ENCODE measurements at regions not wholly inside any gene's neighbourhood (a gene's known extent, or its start where the extent isn't known, plus 50 kb on each side); places are given as distances from the start of the nearest gene placed in this dataset.

DNA sequence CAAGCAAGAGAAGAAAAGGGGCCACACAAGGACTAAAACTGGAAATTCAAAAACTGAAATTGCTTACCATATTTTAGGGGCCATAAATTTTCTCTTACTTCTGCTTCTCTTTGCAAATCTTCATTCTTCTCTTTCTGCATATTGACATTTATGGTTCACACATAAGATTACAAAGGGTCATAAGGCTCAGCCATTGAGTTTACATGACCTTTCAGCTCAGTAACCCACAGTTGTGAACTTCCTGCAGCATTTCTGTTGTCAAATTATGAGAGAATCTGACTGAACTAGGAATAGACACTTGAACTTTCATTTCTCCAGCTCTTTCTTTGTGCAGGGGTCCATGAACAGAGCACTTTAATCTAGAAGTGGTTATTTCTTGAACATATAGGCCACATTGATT, 434.8 kb upstream of the CT83 start:
- Mint-ChIP-seq H3K9me3 (peaks cover 6% of the 10 kb centered on the region), H3K36me3 (ENCODE audit: low read depth) (no peaks in the 10 kb centered on the region), H3K27me3 (no peaks in the 10 kb centered on the region), H3K27ac (no peak overlapping the region), H3K4me1 (ENCODE audit: low read depth) (no peaks in the 10 kb centered on the region), H3K4me3 (no peak overlapping the region)
- intact Hi-C loops (cut with DNase I, micrococcal nuclease): no loop called here
- Histone ChIP-seq H3K27ac (ENCODE audit: low read depth in 1 of 2, low read length in 2 of 2) (no peak overlapping the region), H3K4me1 (ENCODE audit: insufficient read depth, low read length) (no peaks in the 10 kb centered on the region), H3K9me3 (ENCODE audit: control insufficient read depth in 1 of 2, insufficient read depth in 1 of 2, low read length in 2 of 2) (no peaks in the 10 kb centered on the region), H3K27me3 (ENCODE audit: control insufficient read depth in 1 of 2, insufficient read depth in 2 of 2, low read length in 2 of 2) (no peaks in the 10 kb centered on the region), H3K4me3 (ENCODE audit: low read length) (no peak overlapping the region), H3K36me3 (ENCODE audit: insufficient read depth, low read length) (no peaks in the 10 kb centered on the region)
- DNase-seq: no peak
- ChIA-PET CTCF (no interaction called here), POLR2A (no interaction called here)
- TF ChIP-seq, protein P1, sequence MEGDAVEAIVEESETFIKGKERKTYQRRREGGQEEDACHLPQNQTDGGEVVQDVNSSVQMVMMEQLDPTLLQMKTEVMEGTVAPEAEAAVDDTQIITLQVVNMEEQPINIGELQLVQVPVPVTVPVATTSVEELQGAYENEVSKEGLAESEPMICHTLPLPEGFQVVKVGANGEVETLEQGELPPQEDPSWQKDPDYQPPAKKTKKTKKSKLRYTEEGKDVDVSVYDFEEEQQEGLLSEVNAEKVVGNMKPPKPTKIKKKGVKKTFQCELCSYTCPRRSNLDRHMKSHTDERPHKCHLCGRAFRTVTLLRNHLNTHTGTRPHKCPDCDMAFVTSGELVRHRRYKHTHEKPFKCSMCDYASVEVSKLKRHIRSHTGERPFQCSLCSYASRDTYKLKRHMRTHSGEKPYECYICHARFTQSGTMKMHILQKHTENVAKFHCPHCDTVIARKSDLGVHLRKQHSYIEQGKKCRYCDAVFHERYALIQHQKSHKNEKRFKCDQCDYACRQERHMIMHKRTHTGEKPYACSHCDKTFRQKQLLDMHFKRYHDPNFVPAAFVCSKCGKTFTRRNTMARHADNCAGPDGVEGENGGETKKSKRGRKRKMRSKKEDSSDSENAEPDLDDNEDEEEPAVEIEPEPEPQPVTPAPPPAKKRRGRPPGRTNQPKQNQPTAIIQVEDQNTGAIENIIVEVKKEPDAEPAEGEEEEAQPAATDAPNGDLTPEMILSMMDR (IDR thresholded peaks at IDR 0.05): no peak
- ATAC-seq (ENCODE audit: poor library complexity): no peak

GRCh38 chrX:116881961-116882360, 419.2 kb upstream of the CT83 start:
- H3K4me3 Mint-ChIP-seq: no peak overlapping the region
- H3K27me3 Mint-ChIP-seq: no peaks in the 10 kb centered on the region
- H3K4me3 ChIP-seq (ENCODE audit: low read length): no peak overlapping the region
- H3K36me3 ChIP-seq (ENCODE audit: insufficient read depth, low read length): no peaks in the 10 kb centered on the region
- H3K9me3 ChIP-seq (ENCODE audit: control insufficient read depth in 1 of 2, insufficient read depth in 1 of 2, low read length in 2 of 2): no peaks in the 10 kb centered on the region
- CTCF ChIA-PET: no interaction called here
- H3K27ac ChIP-seq (ENCODE audit: low read depth in 1 of 2, low read length in 2 of 2): no peak overlapping the region
- H3K9me3 Mint-ChIP-seq: peaks cover 5% of the 10 kb centered on the region
- no peak overlapping the region for H3K27ac Mint-ChIP-seq
- intact Hi-C loops (cut with DNase I, micrococcal nuclease): no loop called here
- ATAC-seq (ENCODE audit: poor library complexity) (no peak), DNase-seq (no peak)
- no peaks in the 10 kb centered on the region for H3K4me1 ChIP-seq (ENCODE audit: insufficient read depth, low read length)
- H3K36me3 Mint-ChIP-seq (ENCODE audit: low read depth): no peaks in the 10 kb centered on the region
- H3K4me1 Mint-ChIP-seq (ENCODE audit: low read depth): no peaks in the 10 kb centered on the region
- H3K27me3 ChIP-seq (ENCODE audit: control insufficient read depth in 1 of 2, insufficient read depth in 2 of 2, low read length in 2 of 2): no peaks in the 10 kb centered on the region
- TF ChIP-seq, protein P1 (IDR thresholded peaks at IDR 0.05): no peak
- POLR2A ChIA-PET: no interaction called here

- no peak overlapping the region for H3K27ac ChIP-seq (ENCODE audit: low read depth in 1 of 2, low read length in 2 of 2)
- no peaks in the 10 kb centered on the region for H3K4me1 Mint-ChIP-seq (ENCODE audit: low read depth)
- ATAC-seq (ENCODE audit: poor library complexity) (no peak), DNase-seq (no peak)
- intact Hi-C loops (cut with DNase I, micrococcal nuclease): no loop called here
- no peaks in the 10 kb centered on the region for H3K36me3 ChIP-seq (ENCODE audit: insufficient read depth, low read length)
- H3K36me3 Mint-ChIP-seq (ENCODE audit: low read depth): no peaks in the 10 kb centered on the region
- no peaks in the 10 kb centered on the region for H3K9me3 Mint-ChIP-seq
- H3K4me3 Mint-ChIP-seq: no peak overlapping the region
- H3K9me3 ChIP-seq (ENCODE audit: control insufficient read depth in 1 of 2, insufficient read depth in 1 of 2, low read length in 2 of 2): no peaks in the 10 kb centered on the region
- H3K4me1 ChIP-seq (ENCODE audit: insufficient read depth, low read length): no peaks in the 10 kb centered on the region
- no peaks in the 10 kb centered on the region for H3K27me3 ChIP-seq (ENCODE audit: control insufficient read depth in 1 of 2, insufficient read depth in 2 of 2, low read length in 2 of 2)
- TF ChIP-seq, protein P1 (IDR thresholded peaks at IDR 0.05): no peak
- ChIA-PET CTCF (no interaction called here), POLR2A (no interaction called here)
- H3K27me3 Mint-ChIP-seq: no peaks in the 10 kb centered on the region
- H3K4me3 ChIP-seq (ENCODE audit: low read length): no peak overlapping the region
- H3K27ac Mint-ChIP-seq: no peak overlapping the region
Observed at GRCh38 chrX:116873671-116874070, 410.9 kb upstream of the CT83 start.

All from CD4-positive, alpha-beta T cell (primary cell).